ENCODE measurements at regions not wholly inside any gene's neighbourhood (a gene's known extent, or its start where the extent isn't known, plus 50 kb on each side); places are given as distances from the start of the nearest gene placed in this dataset.

- TF ChIP-seq POLR2AphosphoS5 (IDR thresholded peaks at IDR 0.05) = no peak
- TF ChIP-seq POLR2A (IDR thresholded peaks at IDR 0.05) = no peak
- no peak for TF ChIP-seq CTCF (IDR thresholded peaks at IDR 0.05)
- WGBS = 40% methylated on average over 19 of the region's 19 CpGs
- peak; percentile 45 for DNase-seq (ENCODE audit: low spot score)
These were observed 83.0 kb upstream of the PIWIL1 start for GRCh38 chr12:130254461-130255276.

GRCh38 chr12:130258863-130259262 lies 78.8 kb upstream of the PIWIL1 start:
- Histone ChIP-seq H3K9me3 (no peaks in the 10 kb centered on the region), H3K27ac (no peak overlapping the region), H3K36me3 (no peaks in the 10 kb centered on the region), H3K4me3 (no peak overlapping the region), H3K4me1 (replicated peaks) (no peaks in the 10 kb centered on the region), H3K27me3 (replicated peaks; ENCODE audit: insufficient read depth) (no peaks in the 10 kb centered on the region)
- DNase-seq (ENCODE audit: low spot score) = no peak
- intact Hi-C loops (cut with DNase I) = no loop called here
- TF ChIP-seq POLR2AphosphoS5 (IDR thresholded peaks at IDR 0.05) = no peak
- no peak for TF ChIP-seq POLR2A (IDR thresholded peaks at IDR 0.05)
- no peak for TF ChIP-seq CTCF (IDR thresholded peaks at IDR 0.05)
- WGBS = 89% methylated on average over 10 of the region's 10 CpGs

More at GRCh38 chr12:130254461-130255276, 83.0 kb upstream of the PIWIL1 start:
- Histone ChIP-seq H3K9me3 (no peaks in the 10 kb centered on the region), H3K4me1 (replicated peaks) (no peaks in the 10 kb centered on the region), H3K36me3 (no peaks in the 10 kb centered on the region), H3K4me3 (no peak overlapping the region), H3K27ac (peak overlapping the region in 1 of 2 donors; percentile 63), H3K27me3 (replicated peaks; ENCODE audit: insufficient read depth) (no peaks in the 10 kb centered on the region)
- intact Hi-C loops (cut with DNase I) = no loop called here

GRCh38 chr12:130263025-130263424 lies 74.7 kb upstream of the PIWIL1 start:
- no peak for DNase-seq (ENCODE audit: low spot score)
- intact Hi-C loops (cut with DNase I) = no loop called here
- H3K4me1 ChIP-seq (replicated peaks) = no peaks in the 10 kb centered on the region
- TF ChIP-seq POLR2AphosphoS5 (IDR thresholded peaks at IDR 0.05) (no peak), POLR2A (IDR thresholded peaks at IDR 0.05) (no peak), CTCF (IDR thresholded peaks at IDR 0.05) (no peak)
- H3K27ac ChIP-seq = no peak overlapping the region
- H3K36me3 ChIP-seq = no peaks in the 10 kb centered on the region
- H3K4me3 ChIP-seq = no peak overlapping the region
- WGBS = 89% methylated on average over 5 of the region's 5 CpGs
- no peaks in the 10 kb centered on the region for H3K27me3 ChIP-seq (replicated peaks; ENCODE audit: insufficient read depth)
- no peaks in the 10 kb centered on the region for H3K9me3 ChIP-seq

- no peak for DNase-seq (ENCODE audit: low spot score)
- no peak overlapping the region for H3K27ac ChIP-seq
- no peaks in the 10 kb centered on the region for H3K4me1 ChIP-seq (replicated peaks)
- no peaks in the 10 kb centered on the region for H3K36me3 ChIP-seq
- 81% methylated on average over 7 of the region's 7 CpGs for WGBS
- H3K4me3 ChIP-seq = no peak overlapping the region
- intact Hi-C loops (cut with DNase I) = no loop called here
- no peaks in the 10 kb centered on the region for H3K9me3 ChIP-seq
- TF ChIP-seq POLR2AphosphoS5 (IDR thresholded peaks at IDR 0.05) (no peak), CTCF (IDR thresholded peaks at IDR 0.05) (no peak), POLR2A (IDR thresholded peaks at IDR 0.05) (no peak)
- H3K27me3 ChIP-seq (replicated peaks; ENCODE audit: insufficient read depth) = no peaks in the 10 kb centered on the region
These were observed 73.7 kb upstream of the PIWIL1 start for GRCh38 chr12:130263996-130264395.

- H3K9me3 ChIP-seq = no peaks in the 10 kb centered on the region
- WGBS = 61% methylated on average over 11 of the region's 11 CpGs
- no peaks in the 10 kb centered on the region for H3K36me3 ChIP-seq
- H3K4me1 ChIP-seq (replicated peaks) = no peaks in the 10 kb centered on the region
- peak; percentile 22 for DNase-seq (ENCODE audit: low spot score)
- no peak overlapping the region for H3K27ac ChIP-seq
- no peaks in the 10 kb centered on the region for H3K27me3 ChIP-seq (replicated peaks; ENCODE audit: insufficient read depth)
- TF ChIP-seq POLR2A (IDR thresholded peaks at IDR 0.05) (no peak), POLR2AphosphoS5 (IDR thresholded peaks at IDR 0.05) (no peak), CTCF (IDR thresholded peaks at IDR 0.05) (no peak)
- H3K4me3 ChIP-seq = no peak overlapping the region
- intact Hi-C loops (cut with DNase I) = no loop called here
These were observed 70.9 kb upstream of the PIWIL1 start for GRCh38 chr12:130266751-130267150.
